ENCODE measurements at regions not wholly inside any gene's neighbourhood (a gene's known extent, or its start where the extent isn't known, plus 50 kb on each side); places are given as distances from the start of the nearest gene placed in this dataset.
"Not testable (repeated sequence)": the region's sequence is repeated elsewhere in the genome, so short reads cannot be mapped to it uniquely, and the experiment has no call there.

DNA sequence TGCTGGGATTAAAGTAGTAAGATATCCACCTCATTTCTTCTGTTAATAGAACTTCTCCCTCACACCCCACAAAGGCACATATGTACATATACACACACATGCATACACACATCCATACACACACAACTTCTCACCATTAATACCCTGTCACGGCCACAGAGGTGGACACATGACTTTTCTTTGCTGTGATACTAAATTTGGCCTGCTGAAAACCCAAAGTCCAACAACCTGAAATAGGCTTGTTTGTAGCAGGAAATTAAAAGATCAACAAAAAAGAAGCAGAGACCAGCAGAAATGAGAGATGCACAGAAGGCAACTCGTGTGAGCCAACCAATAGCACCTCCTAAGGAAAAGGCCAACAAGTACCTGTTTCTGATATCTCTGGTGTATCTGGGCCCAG is 128.7 kb upstream of the PCGF5 start:
- no peak for FAIRE-seq

DNA sequence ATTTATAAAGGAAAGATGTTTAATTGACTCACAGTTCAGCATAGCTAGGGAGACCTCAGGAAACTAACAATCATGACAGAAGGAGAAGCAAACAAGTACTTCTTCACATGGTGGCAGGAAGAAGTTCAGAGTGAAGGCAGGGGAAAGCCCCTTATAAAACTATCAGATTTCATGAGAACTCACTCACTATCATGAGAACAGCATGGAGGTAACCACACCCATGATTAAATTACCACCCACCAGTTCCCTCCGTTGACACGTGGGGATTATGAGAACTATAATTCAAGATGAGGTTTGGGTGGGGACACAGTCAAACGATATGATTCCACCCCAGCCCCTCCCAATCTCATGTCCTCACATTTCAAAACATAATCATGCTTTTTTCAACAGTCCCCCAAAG is 124.2 kb upstream of the PCGF5 start:
- no peak for FAIRE-seq

DNA sequence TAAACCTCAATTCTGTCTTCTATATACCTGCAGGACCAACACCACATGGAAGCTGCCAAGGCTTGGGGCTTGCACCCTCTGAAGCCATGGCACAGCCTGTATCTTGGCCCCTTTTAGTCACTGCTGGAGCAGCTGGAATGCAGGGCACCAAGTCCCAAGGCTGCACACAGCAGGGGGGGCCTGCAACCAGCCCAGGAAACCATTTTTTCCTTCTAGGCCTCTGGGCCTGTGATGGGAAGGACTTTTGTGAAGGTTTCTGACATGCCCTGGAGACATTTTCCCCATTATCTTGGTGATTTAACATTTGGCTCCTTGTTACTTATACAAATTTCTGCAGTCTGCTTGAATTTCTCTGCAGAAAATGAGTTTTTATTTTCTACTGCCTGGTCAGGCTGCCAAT is 123.2 kb upstream of the PCGF5 start:
- FAIRE-seq: no peak

DNA sequence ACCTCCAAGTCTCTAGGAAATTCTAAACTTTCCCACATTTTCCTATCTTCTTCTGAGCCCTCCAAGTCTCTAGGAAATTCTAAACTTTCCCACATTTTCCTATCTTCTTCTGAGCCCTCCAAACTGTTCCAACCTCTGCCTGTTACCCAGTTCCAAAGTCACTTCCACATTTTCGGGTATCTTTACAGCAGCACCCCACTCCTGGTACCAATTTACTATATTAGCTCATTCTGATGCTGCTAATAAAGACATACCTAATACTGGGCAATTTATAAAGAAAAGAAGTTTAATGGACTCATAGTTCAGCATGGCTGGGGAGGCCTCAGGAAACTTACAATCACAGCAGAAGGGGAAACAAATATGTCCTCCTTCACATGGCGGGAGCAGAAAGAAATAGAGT is 122.4 kb upstream of the PCGF5 start:
- FAIRE-seq: not testable (repeated sequence)

DNA sequence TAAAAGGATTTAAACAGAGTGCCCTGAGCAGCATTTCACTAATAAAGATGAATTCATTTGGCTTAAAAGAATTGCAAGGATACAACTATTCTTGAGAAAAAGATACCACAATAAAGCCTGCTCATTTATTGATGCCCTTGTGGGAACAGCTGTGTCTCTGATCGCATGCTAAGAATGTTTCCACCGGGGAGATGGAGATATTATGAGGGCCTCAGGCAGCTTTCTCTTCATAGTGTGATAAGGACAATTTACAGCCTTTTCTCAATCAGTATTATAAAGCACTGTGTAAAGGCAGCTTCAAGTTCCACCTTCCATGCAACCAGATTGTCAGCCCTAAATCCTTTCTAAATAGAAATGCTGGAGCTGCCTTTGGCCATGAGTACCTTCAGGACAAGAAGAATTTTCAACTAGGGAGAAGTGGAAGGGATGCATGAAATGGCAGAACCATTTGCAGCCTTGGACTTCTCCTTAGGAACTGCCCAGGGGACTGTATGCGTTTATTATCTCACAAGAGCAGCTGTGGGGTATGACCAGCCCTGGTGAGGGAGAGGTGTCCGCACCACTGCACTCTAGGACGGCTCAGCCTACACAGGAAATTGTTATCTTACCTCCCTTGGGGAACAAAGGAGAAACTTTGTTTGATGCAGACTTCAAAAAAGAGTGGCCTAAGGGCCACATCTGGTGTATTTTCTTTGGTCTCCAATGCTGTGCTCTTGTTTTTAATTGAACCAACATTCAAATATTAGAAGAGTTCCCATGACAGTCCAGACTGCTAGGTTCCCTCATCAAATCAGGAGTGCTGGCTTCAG is 116.9 kb upstream of the PCGF5 start:
- no peak for FAIRE-seq

DNA sequence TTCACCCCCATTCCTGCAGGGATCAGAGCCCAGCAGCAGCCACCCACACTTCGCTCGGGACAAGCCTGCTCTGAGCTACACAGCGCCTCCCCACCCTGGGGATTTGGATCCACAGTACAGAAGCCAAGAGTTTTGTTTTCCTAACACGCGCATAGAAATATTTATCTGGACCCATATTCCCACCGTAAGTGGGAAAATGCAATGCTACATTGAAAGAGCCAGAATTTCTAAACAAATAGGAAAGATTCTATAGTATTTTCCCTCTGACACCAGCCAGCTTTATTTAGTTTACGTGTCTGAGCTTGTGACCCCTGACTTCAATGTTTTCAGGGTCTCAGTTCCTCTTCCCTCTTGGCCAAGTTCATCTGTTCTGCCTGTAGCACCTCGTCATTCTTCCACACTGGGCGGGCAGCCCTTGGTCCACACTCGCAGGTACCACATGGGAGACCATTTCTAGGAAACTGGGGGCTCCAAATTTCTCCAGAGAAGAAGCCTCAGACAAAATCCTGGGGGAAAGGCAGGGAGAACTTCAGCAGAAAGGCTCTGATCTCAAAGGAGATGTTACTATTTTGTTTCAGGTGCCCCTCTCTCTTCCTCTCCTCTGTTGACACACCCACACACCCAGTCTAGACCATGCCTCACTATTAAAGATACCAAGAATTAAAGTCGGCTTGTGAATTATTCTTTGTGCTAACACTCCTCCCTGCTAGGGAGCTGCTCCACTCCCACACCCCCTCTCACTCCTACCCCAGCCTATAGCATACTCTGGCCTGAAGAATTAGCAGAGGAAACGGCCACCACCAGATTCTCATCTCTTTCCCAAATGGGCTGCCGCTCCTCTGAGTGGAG is 116.0 kb upstream of the PCGF5 start:
- FAIRE-seq: no peak

DNA sequence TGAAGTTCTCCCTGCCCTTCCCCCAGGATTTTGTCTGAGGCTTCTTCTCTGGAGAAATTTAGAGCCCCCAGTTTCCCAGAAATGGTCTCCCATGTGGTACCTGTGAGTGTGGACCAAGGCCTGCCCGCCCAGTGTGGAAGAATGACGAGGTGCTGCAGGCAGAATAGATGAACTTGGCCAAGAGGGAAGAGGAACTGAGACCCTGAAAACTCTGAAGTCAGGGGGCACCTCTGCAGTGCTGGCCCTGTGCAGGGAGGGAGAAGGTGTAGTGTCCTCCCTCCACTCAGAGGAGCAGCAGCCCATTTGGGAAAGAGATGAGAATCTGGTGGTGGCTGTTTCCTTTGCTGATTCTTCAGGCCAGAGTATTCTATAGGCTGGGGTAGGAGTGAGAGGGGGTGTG is 115.2 kb upstream of the PCGF5 start:
- FAIRE-seq: no peak

DNA sequence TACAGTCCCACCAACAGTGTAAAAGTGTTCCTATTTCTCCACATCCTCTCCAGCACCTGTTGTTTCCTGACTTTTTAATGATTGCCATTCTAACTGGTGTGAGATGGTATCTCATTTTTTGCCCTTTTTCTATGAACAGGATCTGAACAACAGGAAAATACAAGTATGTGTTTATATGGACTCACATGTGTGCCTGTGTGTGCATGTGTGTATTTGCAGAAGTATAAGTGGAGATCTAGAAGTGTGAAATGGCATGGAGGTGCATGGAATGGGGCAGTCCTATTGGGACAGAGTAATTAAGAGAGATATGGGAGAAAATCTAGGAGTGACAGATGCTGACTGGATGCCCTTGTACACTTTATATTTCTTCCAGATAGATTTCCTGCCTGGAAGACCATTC is 111.6 kb upstream of the PCGF5 start:
- no peak for FAIRE-seq

DNA sequence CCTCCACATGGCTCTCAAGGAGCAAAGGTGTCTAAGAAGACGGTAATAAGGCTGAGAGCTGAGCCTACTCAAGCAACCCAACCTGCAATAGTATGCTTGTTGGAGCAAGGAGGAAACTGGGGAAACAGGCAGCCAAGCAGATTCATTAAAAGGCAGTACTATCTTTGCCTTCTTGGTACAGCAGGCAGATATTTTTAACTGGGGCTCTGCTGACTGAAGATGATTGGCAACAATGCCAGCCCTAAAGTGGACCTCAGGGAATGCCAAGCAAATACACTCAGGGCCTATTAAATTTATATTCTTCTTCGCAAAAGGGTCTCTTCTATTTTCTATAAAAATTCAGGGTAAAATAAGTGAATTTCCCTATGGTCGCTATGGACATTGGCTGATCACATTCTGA is 109.4 kb upstream of the PCGF5 start:
- no peak for FAIRE-seq

DNA sequence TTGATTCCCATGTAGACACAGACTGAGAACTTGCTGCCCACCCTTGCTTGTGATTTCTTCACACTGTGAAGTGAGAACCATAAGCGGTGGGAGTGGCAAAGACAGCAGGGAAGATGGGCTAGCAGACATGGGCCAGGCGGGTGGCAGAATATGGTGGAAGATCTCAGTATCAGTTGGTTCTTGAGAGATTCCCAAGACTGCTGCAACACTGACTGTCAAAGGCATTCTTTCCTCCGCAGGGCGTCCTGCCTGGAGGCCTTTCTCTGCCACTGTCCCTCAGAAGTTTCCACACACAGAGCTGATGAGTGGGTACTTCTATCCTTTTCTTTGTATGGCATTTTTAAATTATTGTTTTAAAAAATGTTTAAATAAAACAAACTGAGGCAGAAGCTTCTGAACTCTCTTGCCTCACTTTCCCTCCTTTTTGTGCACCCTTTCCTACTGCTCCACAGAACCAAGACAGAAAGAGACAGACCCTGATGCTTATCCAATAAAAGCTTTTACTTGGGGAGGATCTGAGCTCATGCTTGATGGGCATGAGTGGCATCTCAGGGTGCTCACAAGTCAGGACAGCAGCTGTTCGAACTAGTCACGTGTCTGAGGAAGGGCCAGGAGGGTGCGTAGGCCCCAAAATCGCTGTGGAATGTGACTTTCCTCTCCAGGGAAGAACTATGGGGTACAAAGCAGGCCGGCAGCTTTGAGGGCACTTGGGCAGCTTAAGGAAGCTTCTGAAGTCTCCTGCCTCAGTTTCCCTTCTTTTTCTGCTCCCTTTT is 104.7 kb upstream of the PCGF5 start:
- no peak for FAIRE-seq

DNA sequence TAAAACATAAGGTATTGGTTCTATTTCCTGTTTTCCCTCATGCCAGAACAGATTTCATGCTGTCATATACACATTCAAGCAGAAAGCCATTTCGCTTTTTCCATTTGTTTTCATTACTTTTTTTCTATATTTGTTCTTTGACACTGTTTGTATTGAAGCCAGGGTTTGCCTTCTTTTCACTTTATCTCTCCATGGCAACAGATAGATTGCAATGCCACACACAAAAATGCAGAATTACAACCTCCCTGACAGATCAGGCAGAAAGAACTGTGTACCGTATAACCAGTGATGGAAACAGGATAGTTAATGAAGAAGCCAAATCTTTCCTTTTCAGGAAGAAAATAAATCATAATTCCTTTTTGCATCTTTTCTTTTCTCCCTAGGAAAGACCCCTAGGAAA is 103.0 kb upstream of the PCGF5 start:
- no peak for FAIRE-seq

DNA sequence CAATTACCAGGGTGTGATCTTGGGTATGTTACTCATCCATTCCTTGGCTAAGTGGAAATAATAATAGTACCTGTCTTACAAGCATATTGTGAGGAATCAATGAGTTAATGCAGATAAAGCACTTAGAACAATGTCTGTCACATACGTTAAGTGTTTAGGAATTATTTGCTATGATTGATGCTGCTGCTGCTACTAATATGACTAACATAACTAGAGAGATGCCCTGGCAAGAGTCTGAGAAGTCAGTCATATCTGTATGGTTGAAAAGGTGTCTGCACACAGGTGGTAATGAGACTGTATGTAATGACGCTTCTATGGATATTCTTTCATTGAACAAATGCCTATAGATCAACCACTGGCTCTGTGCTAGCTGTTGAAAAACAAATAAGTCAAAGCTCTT is 100.1 kb upstream of the PCGF5 start:
- no peak for FAIRE-seq

DNA sequence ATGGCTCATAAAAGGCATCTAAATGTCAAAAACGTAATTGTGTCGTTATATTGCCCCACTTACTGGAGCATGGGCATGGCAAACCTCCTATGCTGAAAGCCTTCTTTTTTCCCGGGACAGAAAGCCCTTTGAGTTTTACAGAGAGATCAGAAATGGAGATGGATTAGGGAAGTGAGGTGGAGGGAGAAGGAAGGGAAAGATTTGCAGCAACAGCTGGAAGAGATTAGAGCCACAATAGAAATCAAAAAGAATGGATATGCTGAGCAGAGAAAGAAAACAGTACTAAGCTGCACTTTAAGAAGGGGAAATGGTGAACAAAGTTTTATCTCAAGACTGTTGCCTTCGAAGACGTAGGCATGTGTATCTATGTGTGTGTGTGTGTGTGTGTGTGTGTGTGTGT is 97.2 kb upstream of the PCGF5 start:
- no peak for FAIRE-seq

DNA sequence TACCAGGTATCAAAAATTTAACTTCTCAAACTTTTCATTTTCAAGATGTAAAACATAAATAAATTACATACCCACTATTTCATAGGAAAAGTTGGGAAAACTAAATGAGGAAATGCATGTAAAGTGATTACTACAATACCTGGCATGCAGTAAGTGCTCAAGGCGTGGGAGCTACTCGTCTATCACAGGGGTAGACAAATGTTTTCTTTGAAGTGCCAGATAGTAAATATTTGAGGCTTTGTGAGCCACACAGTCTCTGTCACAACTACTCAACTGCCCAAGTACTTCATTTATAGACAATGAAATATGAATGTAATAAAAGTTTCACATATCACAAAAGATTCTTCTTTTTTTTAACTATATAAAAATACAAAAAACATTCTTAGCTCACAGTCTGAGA is 96.4 kb upstream of the PCGF5 start:
- FAIRE-seq: no peak

DNA sequence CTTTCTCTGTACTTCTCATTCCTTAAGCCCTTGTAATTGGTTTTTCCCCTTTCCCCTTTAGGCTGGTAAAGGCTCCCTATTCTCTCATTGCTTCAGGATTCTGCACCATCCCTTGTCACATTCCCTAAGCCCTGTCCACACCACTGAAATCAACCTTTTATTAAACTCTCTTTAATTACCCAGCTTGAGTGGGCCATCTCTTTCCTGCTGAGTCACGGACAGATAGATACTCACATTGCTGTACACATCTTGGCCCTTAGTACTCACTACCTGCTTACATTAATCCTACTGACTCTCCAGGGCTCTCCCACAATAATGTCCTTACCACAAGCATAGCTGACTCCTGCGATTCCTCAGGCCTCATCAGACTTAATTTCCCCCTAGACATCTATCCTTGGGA is 94.0 kb upstream of the PCGF5 start:
- FAIRE-seq: no peak

DNA sequence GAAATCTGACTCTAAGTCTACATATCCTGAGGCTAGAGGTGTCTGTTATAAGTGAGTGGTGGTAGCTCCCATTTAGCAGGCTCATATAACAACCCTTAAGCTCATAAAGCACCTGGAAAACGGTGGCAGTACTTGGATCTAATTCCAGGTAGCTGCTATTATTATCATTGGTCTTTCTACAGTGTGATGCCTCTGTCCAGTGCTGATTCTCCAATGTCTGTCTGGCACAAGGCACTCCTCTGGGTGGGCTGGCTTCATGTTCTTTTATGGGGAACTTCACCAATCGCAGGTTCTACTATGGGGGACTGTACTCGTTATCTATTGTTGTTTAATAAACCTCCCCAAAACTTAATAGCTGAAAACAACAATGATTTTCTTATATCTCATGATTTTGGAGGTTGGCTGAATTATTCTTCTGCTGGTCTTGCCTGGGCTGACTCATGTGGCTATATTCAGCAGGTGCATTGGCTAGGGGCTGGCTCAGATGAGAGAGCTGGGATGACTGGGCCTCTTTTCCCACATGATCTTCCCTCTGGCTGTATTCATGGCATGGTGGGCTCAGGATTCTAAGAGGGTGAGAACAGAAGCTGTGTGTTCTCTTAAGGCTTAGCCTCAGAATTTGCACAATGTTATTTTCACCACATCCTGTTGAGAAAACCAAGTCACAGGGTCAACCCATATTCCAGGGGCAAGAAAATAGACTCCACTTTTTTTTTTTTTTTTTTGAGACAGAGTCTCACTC is 93.0 kb upstream of the PCGF5 start:
- no peak for FAIRE-seq

DNA sequence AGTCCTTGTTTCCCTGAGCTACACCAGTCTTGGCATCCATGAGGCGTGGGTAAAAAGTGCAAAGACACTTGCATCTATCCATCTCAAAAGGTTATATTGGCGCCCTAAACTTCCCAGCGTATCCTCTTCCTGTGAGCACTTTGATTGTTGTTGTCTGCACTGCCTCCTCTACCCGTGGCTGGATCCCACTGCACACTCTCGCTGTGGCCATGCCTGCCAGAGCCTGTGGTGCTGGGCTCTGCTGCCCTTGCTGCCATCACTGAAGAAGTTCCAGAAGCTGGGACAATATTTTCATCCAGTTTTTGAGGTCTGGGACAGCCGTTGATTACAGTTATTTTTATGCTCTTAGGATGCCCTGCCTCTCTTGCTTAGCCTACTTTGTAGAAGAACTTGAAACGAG is 85.3 kb upstream of the PCGF5 start:
- FAIRE-seq: no peak

DNA sequence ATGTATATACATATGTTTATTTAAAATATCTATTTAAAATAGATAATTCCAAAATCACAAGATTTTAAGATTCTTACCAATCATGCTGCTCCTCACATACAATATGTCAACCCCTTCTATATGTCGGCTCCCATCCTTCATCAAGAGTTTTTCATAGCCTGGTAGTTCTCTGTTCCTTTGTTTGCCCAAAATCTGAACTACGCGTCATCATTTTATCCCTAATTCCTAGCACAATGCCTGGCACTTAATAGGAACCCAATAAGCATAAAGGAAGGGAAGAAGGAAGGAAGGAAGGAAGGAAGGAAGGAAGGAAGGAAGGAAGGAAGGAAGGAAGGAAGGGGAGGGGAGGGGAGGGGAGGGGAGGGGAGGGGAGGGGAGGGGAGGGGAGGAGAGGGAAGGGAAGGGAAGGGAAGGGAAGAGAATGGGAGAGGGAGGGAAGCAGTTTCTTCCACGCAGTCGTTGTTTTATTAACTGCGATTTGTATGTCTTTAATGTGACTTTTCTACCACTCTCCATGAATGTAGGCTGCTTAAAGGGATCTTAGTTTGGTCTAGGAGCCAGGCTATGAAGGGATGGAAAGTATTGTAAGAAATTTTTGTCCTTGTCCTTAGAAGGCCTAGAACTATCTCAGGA is 83.3 kb upstream of the PCGF5 start:
- no peak for FAIRE-seq

DNA sequence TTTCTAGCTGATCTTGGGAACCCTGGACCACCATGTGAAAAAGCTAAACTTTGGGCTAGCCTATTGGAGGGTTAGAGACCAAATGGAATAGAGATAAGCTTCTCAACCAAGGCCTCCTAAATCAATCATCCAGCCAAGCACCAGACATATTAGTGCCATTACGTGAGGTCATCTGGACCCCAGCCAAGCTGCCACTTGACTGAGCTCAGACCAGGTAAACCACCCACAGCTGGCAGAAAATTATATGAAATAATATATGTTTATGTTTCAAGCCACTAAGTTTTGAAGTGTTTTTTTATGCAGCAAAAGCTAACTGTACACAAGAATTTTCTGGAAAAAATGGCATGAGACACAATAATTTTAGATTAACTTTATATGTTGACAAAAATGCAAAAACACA is 82.6 kb upstream of the PCGF5 start:
- FAIRE-seq: no peak

DNA sequence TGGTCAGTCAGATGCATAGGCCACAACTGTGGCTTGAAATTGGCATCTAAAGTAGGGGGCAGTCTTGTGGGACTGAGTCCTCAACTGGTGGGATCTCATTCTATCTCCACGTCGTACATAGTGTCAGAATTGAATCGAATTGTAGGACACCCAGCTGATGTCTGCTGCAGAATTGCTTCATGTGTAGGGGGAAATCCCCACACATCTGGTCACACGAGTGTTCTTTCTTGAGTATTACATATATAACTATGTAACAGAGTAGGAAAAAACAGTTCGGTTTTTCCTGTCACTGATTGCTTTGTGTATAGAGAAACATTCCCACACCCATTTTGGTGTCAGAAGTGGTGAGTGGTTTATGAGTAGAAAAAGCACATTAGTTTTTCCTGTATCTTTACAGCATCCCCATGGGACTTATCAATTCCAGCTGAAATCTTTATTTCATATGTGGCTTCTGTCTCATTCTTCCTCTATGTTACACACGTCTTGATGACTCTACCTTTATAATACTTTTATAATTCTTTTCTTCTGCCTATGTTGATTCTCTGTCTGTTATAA is 79.4 kb upstream of the PCGF5 start:
- no peak for FAIRE-seq

DNA sequence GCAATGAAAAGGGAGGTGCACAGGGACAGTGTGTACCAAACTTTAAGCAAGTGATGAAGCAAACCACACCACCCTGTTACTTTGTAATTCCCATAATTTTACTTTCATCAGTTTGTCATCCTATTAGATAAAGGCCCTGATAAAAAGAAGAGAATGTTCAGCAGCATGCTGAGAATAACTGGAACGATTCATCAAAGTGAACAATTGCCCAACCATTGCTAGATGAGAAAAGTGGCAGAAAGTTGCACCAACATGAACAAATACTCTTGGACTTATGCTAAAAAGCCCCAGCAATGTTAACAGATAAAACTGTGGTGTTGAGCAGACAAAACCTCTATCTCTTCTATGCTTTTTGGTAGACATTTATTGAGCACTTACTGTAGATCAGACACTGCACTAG is 75.5 kb upstream of the PCGF5 start:
- no peak for FAIRE-seq

DNA sequence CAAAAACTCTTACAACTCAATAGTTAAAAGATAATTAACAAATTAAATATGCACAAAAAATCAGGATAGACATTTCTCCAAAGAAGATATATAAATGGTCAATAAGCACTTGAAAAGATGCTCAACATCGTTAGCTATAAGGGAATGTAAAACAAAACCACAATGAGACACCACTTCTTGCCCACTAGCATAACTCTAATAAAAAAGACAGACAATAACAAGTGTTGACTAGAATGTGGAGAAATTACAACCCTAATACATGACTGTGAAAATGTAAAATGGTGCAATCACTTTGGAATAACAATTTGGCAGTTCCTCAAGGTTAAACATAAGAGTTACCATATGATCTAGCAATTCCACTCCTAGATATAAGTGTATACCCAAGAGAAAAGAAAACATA is 74.3 kb upstream of the PCGF5 start:
- no peak for FAIRE-seq
